ENCODE measurements at regions not wholly inside any gene's neighbourhood (a gene's known extent, or its start where the extent isn't known, plus 50 kb on each side); places are given as distances from the start of the nearest gene placed in this dataset.

GRCh38 chr4:96946552-96946951 lies 1106.7 kb downstream of the PDHA2 start:
- no peaks in the 10 kb centered on the region for H3K36me3 Mint-ChIP-seq (ENCODE audit: low read depth)
- no peak overlapping the region for H3K27ac Mint-ChIP-seq
- H3K4me3 Mint-ChIP-seq = no peak overlapping the region
- H3K4me1 Mint-ChIP-seq (ENCODE audit: low read depth) = no peaks in the 10 kb centered on the region
- peaks cover 33% of the 10 kb centered on the region for H3K9me3 Mint-ChIP-seq
- intact Hi-C loops (cut with micrococcal nuclease) = no loop called here
- H3K27me3 Mint-ChIP-seq = no peaks in the 10 kb centered on the region

- H3K27me3 Mint-ChIP-seq = no peaks in the 10 kb centered on the region
- no peak overlapping the region for H3K27ac Mint-ChIP-seq
- H3K4me3 Mint-ChIP-seq = no peak overlapping the region
- intact Hi-C loops (cut with micrococcal nuclease) = no loop called here
- H3K36me3 Mint-ChIP-seq (ENCODE audit: low read depth) = no peaks in the 10 kb centered on the region
- H3K9me3 Mint-ChIP-seq = peaks cover 11% of the 10 kb centered on the region
- no peaks in the 10 kb centered on the region for H3K4me1 Mint-ChIP-seq (ENCODE audit: low read depth)
Measured at GRCh38 chr4:96952610-96953009, 1112.7 kb downstream of the PDHA2 start.

GRCh38 chr4:96955226-96955625 lies 1115.3 kb downstream of the PDHA2 start:
- no peak overlapping the region for H3K4me3 Mint-ChIP-seq
- H3K27me3 Mint-ChIP-seq = no peaks in the 10 kb centered on the region
- H3K9me3 Mint-ChIP-seq = peaks cover 7% of the 10 kb centered on the region
- H3K4me1 Mint-ChIP-seq (ENCODE audit: low read depth) = no peaks in the 10 kb centered on the region
- intact Hi-C loops (cut with micrococcal nuclease) = no loop called here
- no peak overlapping the region for H3K27ac Mint-ChIP-seq
- no peaks in the 10 kb centered on the region for H3K36me3 Mint-ChIP-seq (ENCODE audit: low read depth)

GRCh38 chr4:96955691-96956090 lies 1115.8 kb downstream of the PDHA2 start:
- H3K27me3 Mint-ChIP-seq = no peaks in the 10 kb centered on the region
- no peaks in the 10 kb centered on the region for H3K36me3 Mint-ChIP-seq (ENCODE audit: low read depth)
- peaks cover 7% of the 10 kb centered on the region for H3K9me3 Mint-ChIP-seq
- intact Hi-C loops (cut with micrococcal nuclease) = no loop called here
- H3K4me3 Mint-ChIP-seq = no peak overlapping the region
- no peaks in the 10 kb centered on the region for H3K4me1 Mint-ChIP-seq (ENCODE audit: low read depth)
- H3K27ac Mint-ChIP-seq = no peak overlapping the region

GRCh38 chr4:96969455-96969854 lies 1129.6 kb downstream of the PDHA2 start:
- intact Hi-C loops (cut with micrococcal nuclease) = no loop called here
- H3K4me3 Mint-ChIP-seq = no peak overlapping the region
- H3K4me1 Mint-ChIP-seq (ENCODE audit: low read depth) = no peaks in the 10 kb centered on the region
- no peak overlapping the region for H3K27ac Mint-ChIP-seq
- H3K36me3 Mint-ChIP-seq (ENCODE audit: low read depth) = no peaks in the 10 kb centered on the region
- peaks cover 18% of the 10 kb centered on the region for H3K9me3 Mint-ChIP-seq
- H3K27me3 Mint-ChIP-seq = no peaks in the 10 kb centered on the region

- Mint-ChIP-seq H3K4me1 (ENCODE audit: low read depth) (no peaks in the 10 kb centered on the region), H3K27ac (no peak overlapping the region), H3K9me3 (peaks cover 18% of the 10 kb centered on the region), H3K27me3 (no peaks in the 10 kb centered on the region), H3K36me3 (ENCODE audit: low read depth) (no peaks in the 10 kb centered on the region), H3K4me3 (no peak overlapping the region)
- intact Hi-C loops (cut with micrococcal nuclease) = no loop called here
Measured at GRCh38 chr4:96972920-96973319, 1133.0 kb downstream of the PDHA2 start.

GRCh38 chr4:96974295-96974694 lies 1134.4 kb downstream of the PDHA2 start:
- intact Hi-C loops (cut with micrococcal nuclease) = no loop called here
- Mint-ChIP-seq H3K36me3 (ENCODE audit: low read depth) (no peaks in the 10 kb centered on the region), H3K27ac (no peak overlapping the region), H3K9me3 (peaks cover 9% of the 10 kb centered on the region), H3K27me3 (no peaks in the 10 kb centered on the region), H3K4me3 (no peak overlapping the region), H3K4me1 (ENCODE audit: low read depth) (no peaks in the 10 kb centered on the region)

GRCh38 chr4:96983830-96984229 lies 1143.9 kb downstream of the PDHA2 start:
- intact Hi-C loops (cut with micrococcal nuclease) = no loop called here
- Mint-ChIP-seq H3K27me3 (no peaks in the 10 kb centered on the region), H3K9me3 (peaks cover 19% of the 10 kb centered on the region), H3K27ac (no peak overlapping the region), H3K4me3 (no peak overlapping the region), H3K4me1 (ENCODE audit: low read depth) (no peaks in the 10 kb centered on the region), H3K36me3 (ENCODE audit: low read depth) (no peaks in the 10 kb centered on the region)

GRCh38 chr4:96986816-96987215 lies 1146.9 kb downstream of the PDHA2 start:
- H3K4me3 Mint-ChIP-seq = no peak overlapping the region
- intact Hi-C loops (cut with micrococcal nuclease) = no loop called here
- no peaks in the 10 kb centered on the region for H3K27me3 Mint-ChIP-seq

GRCh38 chr4:96991083-96991482 lies 1151.2 kb downstream of the PDHA2 start:
- no peak overlapping the region for H3K27ac Mint-ChIP-seq
- no peak overlapping the region for H3K4me3 Mint-ChIP-seq
- H3K27me3 Mint-ChIP-seq = no peaks in the 10 kb centered on the region
- peaks cover 22% of the 10 kb centered on the region for H3K9me3 Mint-ChIP-seq
- H3K4me1 Mint-ChIP-seq (ENCODE audit: low read depth) = no peaks in the 10 kb centered on the region
- H3K36me3 Mint-ChIP-seq (ENCODE audit: low read depth) = no peaks in the 10 kb centered on the region
- intact Hi-C loops (cut with micrococcal nuclease) = no loop called here

More at GRCh38 chr4:96986816-96987215, 1146.9 kb downstream of the PDHA2 start:
- H3K36me3 Mint-ChIP-seq (ENCODE audit: low read depth) = no peaks in the 10 kb centered on the region
- no peak overlapping the region for H3K27ac Mint-ChIP-seq
- H3K9me3 Mint-ChIP-seq = peaks cover 23% of the 10 kb centered on the region
- no peaks in the 10 kb centered on the region for H3K4me1 Mint-ChIP-seq (ENCODE audit: low read depth)

- H3K27ac Mint-ChIP-seq = no peak overlapping the region
- intact Hi-C loops (cut with micrococcal nuclease) = no loop called here
- no peaks in the 10 kb centered on the region for H3K27me3 Mint-ChIP-seq
- no peak overlapping the region for H3K4me3 Mint-ChIP-seq
- H3K4me1 Mint-ChIP-seq (ENCODE audit: low read depth) = no peaks in the 10 kb centered on the region
- no peaks in the 10 kb centered on the region for H3K36me3 Mint-ChIP-seq (ENCODE audit: low read depth)
- peaks cover 22% of the 10 kb centered on the region for H3K9me3 Mint-ChIP-seq
Measured at GRCh38 chr4:96992443-96992842, 1150.8 kb downstream of the STPG2 start.

GRCh38 chr4:96993560-96993959 lies 1149.7 kb downstream of the STPG2 start:
- H3K27me3 Mint-ChIP-seq = no peaks in the 10 kb centered on the region
- intact Hi-C loops (cut with micrococcal nuclease) = no loop called here
- H3K27ac Mint-ChIP-seq = no peak overlapping the region
- no peaks in the 10 kb centered on the region for H3K4me1 Mint-ChIP-seq (ENCODE audit: low read depth)
- no peaks in the 10 kb centered on the region for H3K36me3 Mint-ChIP-seq (ENCODE audit: low read depth)
- H3K9me3 Mint-ChIP-seq = peaks cover 13% of the 10 kb centered on the region
- no peak overlapping the region for H3K4me3 Mint-ChIP-seq

- H3K27me3 Mint-ChIP-seq = no peaks in the 10 kb centered on the region
- no peak overlapping the region for H3K27ac Mint-ChIP-seq
- no peaks in the 10 kb centered on the region for H3K4me1 Mint-ChIP-seq (ENCODE audit: low read depth)
- intact Hi-C loops (cut with micrococcal nuclease) = no loop called here
- H3K4me3 Mint-ChIP-seq = no peak overlapping the region
- H3K9me3 Mint-ChIP-seq = peaks cover 29% of the 10 kb centered on the region
- no peaks in the 10 kb centered on the region for H3K36me3 Mint-ChIP-seq (ENCODE audit: low read depth)
Measured at GRCh38 chr4:97003715-97004114, 1139.6 kb downstream of the STPG2 start.

- H3K27me3 Mint-ChIP-seq = no peaks in the 10 kb centered on the region
- no peaks in the 10 kb centered on the region for H3K36me3 Mint-ChIP-seq (ENCODE audit: low read depth)
- H3K4me1 Mint-ChIP-seq (ENCODE audit: low read depth) = no peaks in the 10 kb centered on the region
- H3K4me3 Mint-ChIP-seq = no peak overlapping the region
- intact Hi-C loops (cut with micrococcal nuclease) = no loop called here
- no peak overlapping the region for H3K27ac Mint-ChIP-seq
- H3K9me3 Mint-ChIP-seq = peaks cover 12% of the 10 kb centered on the region
Measured at GRCh38 chr4:97013309-97013708, 1130.0 kb downstream of the STPG2 start.

- intact Hi-C loops (cut with micrococcal nuclease) = no loop called here
- H3K27ac Mint-ChIP-seq = no peak overlapping the region
- H3K9me3 Mint-ChIP-seq = peaks cover 12% of the 10 kb centered on the region
- H3K36me3 Mint-ChIP-seq (ENCODE audit: low read depth) = no peaks in the 10 kb centered on the region
- H3K27me3 Mint-ChIP-seq = no peaks in the 10 kb centered on the region
- H3K4me1 Mint-ChIP-seq (ENCODE audit: low read depth) = no peaks in the 10 kb centered on the region
- no peak overlapping the region for H3K4me3 Mint-ChIP-seq
Measured at GRCh38 chr4:97013711-97014110, 1129.6 kb downstream of the STPG2 start.

Measured in dendritic cell treated with granulocyte-macrophage colony-stimulating factor and Interleukin-4, amounts not matched to agents 40 ng/mL and 50 ng/mL, for 4 days (primary cell).